Neural crest cell (in vitro differentiated cells): ENCODE measurements at regions not wholly inside any gene's neighbourhood (a gene's known extent, or its start where the extent isn't known, plus 50 kb on each side); places are given as distances from the start of the nearest gene placed in this dataset.
A peak's percentile ranks its signal among the peaks of the same experiment; 100 is the strongest.

Source experiments
- DNase-seq: peaks from one replicate; pipeline ENCODE4 v3.0.0; 2021; ENCODE audit warnings: low read depth, mixed read lengths, low spot score
- H3K27ac Mint-ChIP-seq: one replicate; pipeline ENCODE4 v1.8.0; 2021; ENCODE audit warnings: mild to moderate bottlenecking, mixed read lengths; ENCODE audit not compliant: unreplicated experiment
- H3K27me3 Mint-ChIP-seq: 2 replicates; pipeline ENCODE4 v1.8.0; 2021; ENCODE audit warnings: low read depth, mild to moderate bottlenecking, mixed read lengths
- H3K36me3 Mint-ChIP-seq: 2 replicates; pipeline ENCODE4 v1.8.0; 2021; ENCODE audit warnings: low read depth, mild to moderate bottlenecking, mixed read lengths
- H3K4me1 Mint-ChIP-seq: 2 replicates; pipeline ENCODE4 v1.8.0; 2021; ENCODE audit warnings: mixed read lengths
- H3K4me3 Mint-ChIP-seq: one replicate; pipeline ENCODE4 v1.8.0; 2021; ENCODE audit warnings: mild to moderate bottlenecking, mixed read lengths
- H3K9me3 Mint-ChIP-seq: 2 replicates; pipeline ENCODE4 v1.8.0; 2021; ENCODE audit warnings: mixed read lengths
- CTCF ChIP-seq: fragments of 200-600 bp; sonication (generic); conservative IDR thresholded peaks from 2 replicates; pipeline ENCODE4 v1.5.0; 2021; ENCODE audit warnings: antibody characterized with exemption, mild to moderate bottlenecking

DNA sequence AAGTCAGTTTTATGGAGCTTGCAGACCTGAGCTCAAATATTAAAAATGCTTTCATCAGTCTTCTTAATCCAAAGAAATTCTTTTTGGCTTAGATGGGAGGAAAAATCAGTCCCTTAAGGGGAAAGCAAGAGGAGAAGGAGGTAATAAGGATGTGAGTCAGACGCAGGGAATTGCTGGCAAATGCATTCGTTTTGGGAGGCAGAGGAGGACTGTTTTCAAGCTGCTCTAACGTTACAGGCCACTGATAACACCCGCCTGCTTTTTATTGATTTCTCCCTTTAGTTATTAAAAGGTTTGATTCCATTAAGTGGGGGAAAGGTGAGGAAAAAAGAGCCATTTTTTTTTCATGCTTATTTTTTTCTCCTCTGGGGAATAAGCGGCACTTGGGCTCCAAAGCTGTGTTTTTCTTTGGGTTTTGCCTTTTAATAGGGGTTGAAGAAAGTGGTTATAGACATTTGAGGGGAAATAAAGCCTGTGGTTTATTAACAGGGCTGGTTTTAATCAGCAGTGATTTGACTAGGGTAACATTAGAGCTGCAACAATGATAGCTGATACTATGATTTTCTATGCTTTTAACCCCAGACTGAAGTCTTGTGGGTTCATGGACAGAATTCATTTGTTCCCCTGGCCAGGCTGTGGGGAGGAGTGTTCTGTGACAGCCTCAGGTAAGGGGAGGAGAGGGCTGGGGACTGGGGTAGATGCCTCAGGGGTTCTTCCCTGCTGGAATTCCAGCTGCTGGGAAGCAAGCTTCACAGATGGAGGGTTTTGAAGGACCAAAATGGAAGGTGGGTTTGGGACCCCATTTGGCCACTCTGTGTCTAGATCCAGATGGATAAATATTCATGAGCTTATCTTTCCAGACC is 225.2 kb downstream of the GAS1 start:
- TF ChIP-seq CTCF = no peak
- H3K9me3 Mint-ChIP-seq = peaks cover 2% of the 10 kb centered on the region
- peaks cover 4% of the 10 kb centered on the region for H3K4me1 Mint-ChIP-seq
- no peaks in the 10 kb centered on the region for H3K36me3 Mint-ChIP-seq
- H3K27ac Mint-ChIP-seq = no peak overlapping the region
- H3K27me3 Mint-ChIP-seq = no peaks in the 10 kb centered on the region
- no peak overlapping the region for H3K4me3 Mint-ChIP-seq
- no peak for DNase-seq

DNA sequence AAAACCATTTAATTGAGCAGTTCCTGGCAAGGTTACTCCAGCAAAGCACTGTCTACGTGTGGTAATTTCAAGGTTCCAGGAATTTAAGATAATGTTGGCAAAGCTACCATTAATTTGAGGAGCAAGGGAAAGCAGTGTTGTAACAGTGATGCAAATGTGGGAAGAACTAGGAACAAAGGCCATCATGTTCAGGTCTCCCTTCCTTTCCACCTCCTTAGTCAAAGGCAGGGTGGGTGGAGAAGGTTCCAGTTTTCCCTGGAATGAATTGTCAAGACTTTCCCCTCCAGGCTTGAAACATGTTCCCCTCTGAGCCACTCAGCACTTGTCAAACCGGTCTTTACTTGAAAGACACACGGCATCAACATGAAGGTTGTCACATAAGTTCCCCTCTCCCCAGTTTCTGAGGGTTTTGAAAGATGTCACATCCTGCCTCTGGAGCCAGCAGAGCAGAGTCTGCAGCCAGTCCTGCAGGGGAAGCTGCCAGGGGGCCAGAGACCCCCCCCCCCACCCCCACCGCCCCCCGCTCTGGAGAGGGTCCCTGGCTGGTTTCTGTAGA is 226.0 kb downstream of the GAS1 start:
- Mint-ChIP-seq H3K4me3 (no peak overlapping the region), H3K9me3 (peaks cover 2% of the 10 kb centered on the region), H3K27me3 (no peaks in the 10 kb centered on the region), H3K4me1 (peaks cover 4% of the 10 kb centered on the region), H3K36me3 (no peaks in the 10 kb centered on the region), H3K27ac (no peak overlapping the region)
- no peak for TF ChIP-seq CTCF
- no peak for DNase-seq

GRCh38 chr9:86720639-86721225 is 226.6 kb downstream of the GAS1 start:
- H3K27me3 Mint-ChIP-seq = no peaks in the 10 kb centered on the region
- H3K27ac Mint-ChIP-seq = no peak overlapping the region

DNA sequence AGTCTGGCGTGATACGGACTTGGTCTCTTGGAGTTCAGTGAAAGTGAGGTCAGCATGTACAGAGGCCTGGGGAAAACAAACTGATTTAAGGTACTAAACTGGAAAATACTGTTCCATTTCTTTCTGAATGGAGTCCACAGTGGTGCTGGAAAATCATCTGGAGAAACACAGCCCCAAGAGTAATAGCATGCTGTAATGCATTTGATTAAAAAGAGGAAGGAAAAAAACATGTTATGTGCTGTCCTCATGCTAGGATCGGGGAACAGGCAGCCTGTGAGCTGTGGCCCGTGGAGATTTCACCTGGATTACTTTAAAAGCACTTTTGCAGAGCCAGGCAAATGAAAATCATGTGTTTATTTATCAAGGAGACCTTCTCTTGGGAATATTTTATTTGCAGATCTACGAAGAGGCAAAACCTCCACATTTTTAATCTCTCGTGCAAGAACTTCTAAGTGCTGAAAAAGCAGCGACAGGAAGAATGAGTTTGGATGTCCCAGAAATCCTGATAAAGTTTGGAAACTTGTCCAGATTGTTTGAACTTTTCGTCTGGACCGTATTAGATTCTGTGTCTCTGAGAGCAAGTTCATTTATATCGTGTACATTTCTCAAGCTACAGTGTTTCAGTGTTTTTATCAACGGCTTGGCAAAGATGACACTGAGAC is 228.8 kb downstream of the GAS1 start:
- no peak for TF ChIP-seq CTCF
- Mint-ChIP-seq H3K36me3 (no peaks in the 10 kb centered on the region), H3K4me3 (no peak overlapping the region), H3K27me3 (no peaks in the 10 kb centered on the region), H3K9me3 (peaks cover 5% of the 10 kb centered on the region), H3K4me1 (peaks cover 4% of the 10 kb centered on the region), H3K27ac (peak overlapping the region; percentile 17)
- no peak for DNase-seq

More at GRCh38 chr9:86720639-86721225, 226.6 kb downstream of the GAS1 start:
- TF ChIP-seq CTCF = no peak
- Mint-ChIP-seq H3K4me3 (no peak overlapping the region), H3K4me1 (peaks cover 4% of the 10 kb centered on the region), H3K9me3 (peaks cover 2% of the 10 kb centered on the region), H3K36me3 (no peaks in the 10 kb centered on the region)
- DNase-seq = no peak

- DNase-seq = no peak
- H3K4me1 Mint-ChIP-seq = no peaks in the 10 kb centered on the region
- H3K27ac Mint-ChIP-seq = no peak overlapping the region
- no peaks in the 10 kb centered on the region for H3K36me3 Mint-ChIP-seq
- TF ChIP-seq CTCF = no peak
- H3K9me3 Mint-ChIP-seq = peaks cover 5% of the 10 kb centered on the region
- H3K27me3 Mint-ChIP-seq = no peaks in the 10 kb centered on the region
- no peak overlapping the region for H3K4me3 Mint-ChIP-seq
These were observed 230.9 kb downstream of the GAS1 start for GRCh38 chr9:86716326-86716922.
